GM23338 (cell line): ENCODE measurements at regions not wholly inside any gene's neighbourhood (a gene's known extent, or its start where the extent isn't known, plus 50 kb on each side); places are given as distances from the start of the nearest gene placed in this dataset.

Experiments
- ATAC-seq: fragments of 200-7000 bp; cut with Tn5 transposase; 3 replicates; pipeline ENCODE4 v1.9.1; 2020
- DNase-seq: peaks from one replicate; pipeline ENCODE4 v3.0.0-alpha.2; 2015; ENCODE audit warnings: low spot score
- H2AFZ ChIP-seq: fragments of 200-600 bp; sonication (generic); 2 replicates; pipeline ENCODE4 v1.8.0; 2016; ENCODE audit warnings: antibody characterized with exemption, mild to moderate bottlenecking, moderate library complexity
- H3F3A ChIP-seq: fragments of 200-600 bp; sonication (generic); replicated peaks from 2 replicates; pipeline ENCODE4 v1.8.0; 2017; ENCODE audit warnings: antibody characterized with exemption, mixed run types, low read depth
- H3K27ac ChIP-seq: fragments of 200-600 bp; sonication (generic); 2 replicates; pipeline ENCODE4 v1.6.1; 2016; ENCODE audit warnings: low read depth
- H3K27me3 ChIP-seq: fragments of 200-600 bp; sonication (generic); 2 replicates; pipeline ENCODE4 v1.8.0; 2016; ENCODE audit warnings: mild to moderate bottlenecking, mixed run types, moderate library complexity; ENCODE audit not compliant: insufficient read depth
- H3K36me3 ChIP-seq: fragments of 200-600 bp; sonication (generic); 2 replicates; pipeline ENCODE4 v1.8.0; 2016; ENCODE audit warnings: mild to moderate bottlenecking; ENCODE audit not compliant: insufficient read depth
- H3K4me1 ChIP-seq: fragments of 200-600 bp; sonication (generic); 2 replicates; pipeline ENCODE4 v1.8.0; 2016; ENCODE audit warnings: mild to moderate bottlenecking, moderate library complexity; ENCODE audit not compliant: insufficient read depth
- H3K4me2 ChIP-seq: fragments of 200-600 bp; sonication (generic); 2 replicates; pipeline ENCODE4 v1.7.1; 2017; ENCODE audit warnings: mixed run types
- H3K4me3 ChIP-seq: fragments of 200-600 bp; sonication (generic); 2 replicates; pipeline ENCODE4 v1.6.1; 2016; ENCODE audit warnings: mixed run types
- H3K79me2 ChIP-seq: fragments of 200-600 bp; sonication (generic); replicated peaks from 2 replicates; pipeline ENCODE4 v1.8.0; 2017; ENCODE audit warnings: mild to moderate bottlenecking; ENCODE audit not compliant: insufficient read depth
- H3K9me2 ChIP-seq: fragments of 200-600 bp; sonication (generic); 2 replicates; pipeline ENCODE4 v1.8.0; 2017; ENCODE audit not compliant: insufficient read depth
- H4K20me1 ChIP-seq: fragments of 200-600 bp; sonication (generic); replicated peaks from 2 replicates; pipeline ENCODE4 v1.8.0; 2017; ENCODE audit warnings: mild to moderate bottlenecking; ENCODE audit not compliant: insufficient read depth
- H3K27ac Mint-ChIP-seq: 2 replicates; pipeline ENCODE4 v1.8.0; 2020; ENCODE audit warnings: inconsistent platforms, mild to moderate bottlenecking, moderate library complexity, mixed read lengths
- H3K27me3 Mint-ChIP-seq: 3 replicates; pipeline ENCODE4 v1.8.0; 2022; ENCODE audit warnings: low read depth, mild to moderate bottlenecking, moderate library complexity, mixed read lengths, inconsistent platforms; ENCODE audit not compliant: insufficient read depth, poor library complexity
- H3K36me3 Mint-ChIP-seq: 3 replicates; pipeline ENCODE4 v1.8.0; 2021; ENCODE audit warnings: low read depth, mild to moderate bottlenecking, inconsistent platforms, moderate library complexity, mixed read lengths
- H3K4me1 Mint-ChIP-seq: 3 replicates; pipeline ENCODE4 v1.8.0; 2020; ENCODE audit warnings: mild to moderate bottlenecking, inconsistent platforms, mixed read lengths
- H3K4me3 Mint-ChIP-seq: 3 replicates; pipeline ENCODE4 v1.8.0; 2021; ENCODE audit warnings: moderate library complexity, mild to moderate bottlenecking, inconsistent platforms, mixed read lengths
- H3K9me3 Mint-ChIP-seq: 3 replicates; pipeline ENCODE4 v1.8.0; 2020; ENCODE audit warnings: moderate library complexity, mild to moderate bottlenecking, inconsistent platforms, mixed read lengths
- CTCF ChIP-seq, 2 experiments: fragments of 200-600 bp in 1 of 2; sonication (generic) in 1 of 2; conservative IDR thresholded peaks; 2 replicates each; pipeline versions ENCODE4 v1.5.1 to v1.6.1; 2016 to 2017; ENCODE audit warnings: antibody characterized with exemption in 2 of 2, low read depth in 2 of 2, mild to moderate bottlenecking in 2 of 2, moderate library complexity in 1 of 2
- EZH2 ChIP-seq: fragments of 200-600 bp; sonication (generic); IDR thresholded peaks from one replicate; pipeline ENCODE4 v1.8.0; 2017; ENCODE audit warnings: antibody characterized with exemption, mild to moderate bottlenecking, low read depth; ENCODE audit not compliant: unreplicated experiment
- EZH2phosphoT487 ChIP-seq: fragments of 200-600 bp; sonication (generic); IDR thresholded peaks from one replicate; pipeline ENCODE4 v1.8.1; 2018; ENCODE audit warnings: antibody characterized with exemption; ENCODE audit not compliant: unreplicated experiment
- JUNB ChIP-seq: IDR thresholded peaks from one replicate; pipeline ENCODE4 v1.6.1; 2016; ENCODE audit warnings: antibody characterized with exemption; ENCODE audit not compliant: unreplicated experiment
- NANOG ChIP-seq: IDR thresholded peaks from 2 replicates; pipeline ENCODE4 v1.6.1; 2016; ENCODE audit warnings: antibody characterized with exemption, borderline replicate concordance
- POLR2AphosphoS5 ChIP-seq: IDR thresholded peaks from 2 replicates; pipeline ENCODE4 v1.6.1; 2016; ENCODE audit warnings: antibody characterized with exemption, low read depth
- REST ChIP-seq: IDR thresholded peaks from one replicate; pipeline ENCODE4 v1.6.1; 2018; ENCODE audit warnings: antibody characterized with exemption; ENCODE audit not compliant: unreplicated experiment
- STAT1 ChIP-seq: IDR thresholded peaks from one replicate; pipeline ENCODE4 v1.6.1; 2016; ENCODE audit warnings: antibody characterized with exemption; ENCODE audit not compliant: unreplicated experiment
- ZNF462 ChIP-seq: fragments of 250-450 bp; sonication (Bioruptor Pico); IDR thresholded peaks from 2 replicates; pipeline ENCODE4 v1.5.0; 2020; ENCODE audit warnings: mild to moderate bottlenecking, moderate library complexity

GRCh38 chr1:190583862-190584261 lies 106.2 kb upstream of the BRINP3 start (continued):
- TF ChIP-seq REST (no peak), POLR2AphosphoS5 (no peak), STAT1 (no peak), EZH2phosphoT487 (no peak), EZH2 (no peak), NANOG (no peak)

DNA sequence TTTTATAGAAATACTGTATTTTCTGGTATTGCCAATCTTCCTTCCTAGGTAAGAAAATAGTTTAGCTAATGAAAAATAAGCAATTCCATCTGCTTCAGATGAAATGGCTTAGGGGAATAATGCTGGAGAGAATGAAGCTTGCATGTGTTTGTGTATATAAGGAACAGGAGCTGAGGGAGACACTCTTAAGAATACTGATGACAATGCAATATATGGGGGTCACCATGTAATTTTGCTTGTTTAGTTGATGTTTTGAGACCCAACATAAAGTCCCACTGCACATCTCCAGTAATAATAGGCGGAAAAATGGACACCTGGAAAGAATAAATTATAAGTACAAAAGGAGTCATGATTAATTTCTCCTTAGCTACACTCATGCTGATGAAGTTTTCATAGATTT lies 110.8 kb upstream of the BRINP3 start:
- H3F3A ChIP-seq, result no peaks in the 10 kb centered on the region
- Mint-ChIP-seq H3K9me3 (no peaks in the 10 kb centered on the region), H3K27ac (no peak overlapping the region), H3K36me3 (no peaks in the 10 kb centered on the region; the same call in 2 of the 3 replicates), H3K27me3 (no peaks in the 10 kb centered on the region), H3K4me1 (no peaks in the 10 kb centered on the region), H3K4me3 (no peak overlapping the region)
- H3K4me2 ChIP-seq, result no peak overlapping the region
- no peaks in the 10 kb centered on the region for H3K27me3 ChIP-seq
- DNase-seq (no peak), ATAC-seq (no peak)
- H2AFZ ChIP-seq, result no peak overlapping the region
- H3K9me2 ChIP-seq, result peaks cover 5% of the 10 kb centered on the region; the same call in 1 of the 2 replicates
- no peak overlapping the region for H3K4me3 ChIP-seq
- H3K27ac ChIP-seq, result no peak overlapping the region
- TF ChIP-seq JUNB, result no peak
- TF ChIP-seq STAT1, result no peak
- TF ChIP-seq ZNF462 (CRISPR knock-in tag), result no peak
- TF ChIP-seq REST, result no peak
- TF ChIP-seq CTCF (conservative IDR thresholded peaks at IDR 0.05; ENCODE audit: low read depth in 2 of 2), result no peak
- no peaks in the 10 kb centered on the region for H3K4me1 ChIP-seq
- H4K20me1 ChIP-seq, result no peaks in the 10 kb centered on the region
- H3K36me3 ChIP-seq, result no peaks in the 10 kb centered on the region
- H3K79me2 ChIP-seq, result no peaks in the 10 kb centered on the region
